ENCODE measurements at regions not wholly inside any gene's neighbourhood (a gene's known extent, or its start where the extent isn't known, plus 50 kb on each side); places are given as distances from the start of the nearest gene placed in this dataset.

DNA sequence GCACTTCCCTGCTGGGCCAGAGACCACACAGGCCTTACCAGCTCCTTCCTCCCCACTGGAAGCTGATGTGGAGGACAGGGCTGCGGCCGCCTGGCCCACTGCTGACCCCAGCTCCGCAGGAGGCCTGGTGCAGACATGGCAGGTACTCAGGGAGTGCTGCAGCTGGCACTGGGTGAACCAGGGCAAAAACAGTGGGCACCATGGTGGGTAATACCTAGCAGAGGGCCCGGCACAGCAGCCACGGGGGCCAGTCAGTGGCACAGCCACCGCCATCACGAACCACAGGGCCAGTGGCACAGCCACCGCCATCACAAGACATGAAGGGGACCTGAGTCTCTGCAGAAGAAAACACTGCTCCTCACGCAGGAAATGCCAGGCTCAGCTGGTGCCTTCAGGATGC is 152.6 kb upstream of the PPP2R2D start:
- H3K4me1 ChIP-seq (ENCODE audit: low read depth), result no peaks in the 10 kb centered on the region
- H3K4me3 ChIP-seq, result no peak overlapping the region
- ATAC-seq, result no peak
- TF ChIP-seq, protein P1, sequence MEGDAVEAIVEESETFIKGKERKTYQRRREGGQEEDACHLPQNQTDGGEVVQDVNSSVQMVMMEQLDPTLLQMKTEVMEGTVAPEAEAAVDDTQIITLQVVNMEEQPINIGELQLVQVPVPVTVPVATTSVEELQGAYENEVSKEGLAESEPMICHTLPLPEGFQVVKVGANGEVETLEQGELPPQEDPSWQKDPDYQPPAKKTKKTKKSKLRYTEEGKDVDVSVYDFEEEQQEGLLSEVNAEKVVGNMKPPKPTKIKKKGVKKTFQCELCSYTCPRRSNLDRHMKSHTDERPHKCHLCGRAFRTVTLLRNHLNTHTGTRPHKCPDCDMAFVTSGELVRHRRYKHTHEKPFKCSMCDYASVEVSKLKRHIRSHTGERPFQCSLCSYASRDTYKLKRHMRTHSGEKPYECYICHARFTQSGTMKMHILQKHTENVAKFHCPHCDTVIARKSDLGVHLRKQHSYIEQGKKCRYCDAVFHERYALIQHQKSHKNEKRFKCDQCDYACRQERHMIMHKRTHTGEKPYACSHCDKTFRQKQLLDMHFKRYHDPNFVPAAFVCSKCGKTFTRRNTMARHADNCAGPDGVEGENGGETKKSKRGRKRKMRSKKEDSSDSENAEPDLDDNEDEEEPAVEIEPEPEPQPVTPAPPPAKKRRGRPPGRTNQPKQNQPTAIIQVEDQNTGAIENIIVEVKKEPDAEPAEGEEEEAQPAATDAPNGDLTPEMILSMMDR (IDR thresholded peaks at IDR 0.05), result no peak
- intact Hi-C loops (cut with DNase I, micrococcal nuclease), result no loop called here
- no peaks in the 10 kb centered on the region for H3K9me3 ChIP-seq
- no peaks in the 10 kb centered on the region for H3K36me3 ChIP-seq (ENCODE audit: low read depth)
- no peak for DNase-seq

DNA sequence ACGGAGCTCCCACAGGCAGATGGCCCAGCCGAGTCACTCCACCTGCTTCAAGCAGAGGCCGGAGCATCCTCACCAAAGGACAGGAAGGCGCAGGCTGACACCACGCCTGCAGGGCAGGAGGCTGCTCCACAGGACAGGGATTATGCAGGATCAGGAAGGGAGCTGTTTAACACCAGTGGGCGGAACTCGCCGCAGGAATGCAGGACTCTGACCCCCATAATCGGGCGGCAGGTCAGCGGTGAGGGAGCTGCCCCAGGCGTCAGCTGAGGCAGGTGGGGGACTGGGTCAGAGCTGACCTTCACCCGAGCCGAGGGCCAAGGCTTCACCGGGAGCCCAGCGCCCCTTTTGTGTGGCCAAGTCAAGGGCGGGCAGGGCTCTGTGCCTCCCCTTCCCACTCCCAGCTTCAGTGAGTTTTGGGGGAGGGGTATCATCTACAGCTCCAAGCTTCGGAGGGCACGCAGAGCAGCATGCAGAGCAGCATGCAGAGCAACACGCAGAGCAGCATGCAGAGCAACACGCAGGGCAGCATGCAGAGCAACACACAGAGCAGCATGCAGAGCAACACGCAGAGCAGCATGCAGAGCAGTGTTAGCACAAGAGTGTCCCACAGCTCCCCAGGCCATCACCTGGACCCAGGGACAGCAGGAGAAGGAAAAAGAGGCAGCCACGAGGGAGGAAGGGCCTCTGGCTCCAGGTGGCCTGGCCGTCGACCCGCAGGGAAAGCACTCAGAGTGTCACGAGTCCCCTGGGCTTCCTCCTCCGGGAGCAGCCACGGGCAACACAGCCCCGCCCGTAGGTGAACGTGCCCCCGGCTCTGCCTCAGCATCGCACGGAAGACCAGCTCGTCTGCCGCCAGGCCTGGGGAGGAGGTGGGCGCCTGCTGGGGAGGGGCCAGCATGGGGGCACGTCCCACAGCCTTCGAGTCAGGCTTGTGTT is 151.7 kb upstream of the PPP2R2D start:
- TF ChIP-seq, protein P1 (IDR thresholded peaks at IDR 0.05), result no peak
- intact Hi-C loops (cut with DNase I, micrococcal nuclease), result no loop called here
- DNase-seq, result peak in 2 of 3 donors; percentile 24 to 35

DNA sequence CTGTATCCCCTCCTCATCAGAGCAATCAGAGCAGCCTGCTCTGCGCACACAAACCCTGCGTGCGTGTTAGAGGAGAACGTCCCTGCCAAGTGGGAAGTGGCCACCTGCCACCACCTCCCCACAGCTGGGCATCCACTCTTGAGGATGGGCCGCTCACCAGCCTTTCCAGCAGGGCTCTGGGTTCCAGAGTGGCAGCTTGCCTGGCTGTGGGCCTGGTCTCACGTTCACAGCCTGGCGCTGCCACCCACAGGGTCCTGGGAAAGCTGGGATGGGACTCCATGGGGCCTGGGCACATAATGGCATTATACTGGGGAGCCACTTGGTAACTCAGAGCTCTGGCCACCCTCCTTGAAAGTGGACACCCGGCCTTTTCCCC is 151.1 kb upstream of the PPP2R2D start:
- no peaks in the 10 kb centered on the region for H3K9me3 ChIP-seq
- DNase-seq, result no peak
- no peak for ATAC-seq
- H3K36me3 ChIP-seq (ENCODE audit: low read depth), result no peaks in the 10 kb centered on the region
- no peaks in the 10 kb centered on the region for H3K4me1 ChIP-seq (ENCODE audit: low read depth)
- TF ChIP-seq, protein P1 (IDR thresholded peaks at IDR 0.05), result no peak
- H3K4me3 ChIP-seq, result no peak overlapping the region
- intact Hi-C loops (cut with DNase I, micrococcal nuclease), result no loop called here

More for the DNA sequence above, 151.7 kb upstream of the PPP2R2D start:
- Histone ChIP-seq H3K36me3 (ENCODE audit: low read depth) (no peaks in the 10 kb centered on the region), H3K9me3 (no peaks in the 10 kb centered on the region), H3K4me3 (no peak overlapping the region), H3K4me1 (ENCODE audit: low read depth) (no peaks in the 10 kb centered on the region)
- peak; percentile 73 for ATAC-seq

DNA sequence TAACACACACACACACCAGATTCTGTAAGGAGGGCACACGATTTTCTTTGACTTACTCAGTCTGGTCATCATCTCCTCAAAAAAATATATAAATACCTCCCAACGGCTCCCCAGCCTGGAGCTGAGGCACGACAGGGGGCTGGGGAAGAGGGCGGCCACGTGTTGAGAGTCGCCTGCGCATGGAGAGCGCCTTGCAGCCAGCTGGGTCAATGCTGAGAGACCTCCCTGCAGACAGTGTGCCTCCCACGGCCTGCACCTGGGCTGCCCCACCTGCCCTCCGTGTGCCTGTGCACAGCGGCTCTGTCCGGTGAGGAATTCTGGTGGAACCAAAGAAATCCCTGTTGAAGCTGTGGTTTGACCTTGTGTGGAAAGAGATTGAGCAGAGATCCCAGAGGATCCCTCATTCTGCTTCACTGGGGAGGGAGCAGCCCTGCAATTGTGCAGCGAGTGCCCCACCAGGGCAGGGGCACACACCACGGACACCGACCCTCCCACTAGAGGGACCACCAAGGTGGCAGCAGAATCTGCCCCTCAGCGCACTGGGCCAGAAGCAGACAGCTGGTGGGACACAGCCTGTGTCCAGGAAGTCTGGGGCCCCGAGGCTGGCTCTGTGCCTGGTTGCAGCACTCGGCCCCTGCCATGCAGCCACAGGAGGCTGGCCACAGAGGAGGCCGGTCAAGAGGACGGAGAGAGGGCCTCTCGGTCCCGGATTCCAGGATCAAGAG is 150.5 kb upstream of the PPP2R2D start:
- DNase-seq, result no peak
- intact Hi-C loops (cut with DNase I, micrococcal nuclease), result no loop called here
- H3K9me3 ChIP-seq, result no peaks in the 10 kb centered on the region
- no peak for ATAC-seq
- H3K4me1 ChIP-seq (ENCODE audit: low read depth), result no peaks in the 10 kb centered on the region
- TF ChIP-seq, protein P1 (IDR thresholded peaks at IDR 0.05), result no peak
- H3K36me3 ChIP-seq (ENCODE audit: low read depth), result no peaks in the 10 kb centered on the region
- H3K4me3 ChIP-seq, result no peak overlapping the region

GRCh38 chr10:131750973-131751826 is 149.6 kb upstream of the PPP2R2D start:
- Histone ChIP-seq H3K4me3 (no peak overlapping the region), H3K36me3 (ENCODE audit: low read depth) (no peaks in the 10 kb centered on the region), H3K4me1 (ENCODE audit: low read depth) (no peaks in the 10 kb centered on the region), H3K9me3 (no peaks in the 10 kb centered on the region)
- TF ChIP-seq, protein P1 (IDR thresholded peaks at IDR 0.05), result no peak
- no peak for ATAC-seq
- intact Hi-C loops (cut with DNase I, micrococcal nuclease), result no loop called here
- DNase-seq, result no peak

All from mucosa of descending colon (tissue), 3 donors.